ENCODE measurements at regions not wholly inside any gene's neighbourhood (a gene's known extent, or its start where the extent isn't known, plus 50 kb on each side); places are given as distances from the start of the nearest gene placed in this dataset.

DNA sequence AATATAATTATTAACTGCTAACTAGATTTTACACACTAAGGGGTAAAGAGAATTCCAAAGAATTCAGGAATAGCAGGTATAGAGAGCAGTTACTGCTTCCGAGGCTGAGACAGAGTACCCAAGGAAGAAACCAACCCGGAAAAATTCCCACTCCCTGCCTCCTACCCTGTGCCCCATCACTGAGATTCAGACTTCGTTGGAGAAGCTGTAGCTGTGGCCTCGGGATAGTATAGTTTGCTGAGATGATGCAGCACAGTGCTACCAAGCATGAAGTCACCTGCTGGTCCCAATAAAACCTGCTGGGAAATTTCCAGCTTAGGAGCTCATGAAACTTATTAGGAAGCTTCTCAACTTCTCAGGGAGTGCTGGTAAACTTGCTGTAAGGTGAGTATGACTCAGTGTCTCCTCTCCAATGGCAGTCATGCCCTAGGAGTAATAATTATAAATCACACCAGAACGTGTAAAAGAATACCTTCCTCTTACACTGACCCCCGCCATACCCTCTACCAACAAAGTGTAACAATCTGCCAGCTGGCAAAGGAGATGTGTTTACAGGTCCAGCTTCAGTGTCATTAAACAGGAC, 215.2 kb upstream of the ROBO2 start:
- TF ChIP-seq, protein P1, sequence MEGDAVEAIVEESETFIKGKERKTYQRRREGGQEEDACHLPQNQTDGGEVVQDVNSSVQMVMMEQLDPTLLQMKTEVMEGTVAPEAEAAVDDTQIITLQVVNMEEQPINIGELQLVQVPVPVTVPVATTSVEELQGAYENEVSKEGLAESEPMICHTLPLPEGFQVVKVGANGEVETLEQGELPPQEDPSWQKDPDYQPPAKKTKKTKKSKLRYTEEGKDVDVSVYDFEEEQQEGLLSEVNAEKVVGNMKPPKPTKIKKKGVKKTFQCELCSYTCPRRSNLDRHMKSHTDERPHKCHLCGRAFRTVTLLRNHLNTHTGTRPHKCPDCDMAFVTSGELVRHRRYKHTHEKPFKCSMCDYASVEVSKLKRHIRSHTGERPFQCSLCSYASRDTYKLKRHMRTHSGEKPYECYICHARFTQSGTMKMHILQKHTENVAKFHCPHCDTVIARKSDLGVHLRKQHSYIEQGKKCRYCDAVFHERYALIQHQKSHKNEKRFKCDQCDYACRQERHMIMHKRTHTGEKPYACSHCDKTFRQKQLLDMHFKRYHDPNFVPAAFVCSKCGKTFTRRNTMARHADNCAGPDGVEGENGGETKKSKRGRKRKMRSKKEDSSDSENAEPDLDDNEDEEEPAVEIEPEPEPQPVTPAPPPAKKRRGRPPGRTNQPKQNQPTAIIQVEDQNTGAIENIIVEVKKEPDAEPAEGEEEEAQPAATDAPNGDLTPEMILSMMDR (IDR thresholded peaks at IDR 0.05; ENCODE audit: low read depth, low read length) = no peak
- TF ChIP-seq EZH2phosphoT487 (IDR thresholded peaks at IDR 0.05; ENCODE audit: low read depth) = no peak

All from OCI-LY3 (cell line).